ENCODE measurements at regions not wholly inside any gene's neighbourhood (a gene's known extent, or its start where the extent isn't known, plus 50 kb on each side); places are given as distances from the start of the nearest gene placed in this dataset.

DNA sequence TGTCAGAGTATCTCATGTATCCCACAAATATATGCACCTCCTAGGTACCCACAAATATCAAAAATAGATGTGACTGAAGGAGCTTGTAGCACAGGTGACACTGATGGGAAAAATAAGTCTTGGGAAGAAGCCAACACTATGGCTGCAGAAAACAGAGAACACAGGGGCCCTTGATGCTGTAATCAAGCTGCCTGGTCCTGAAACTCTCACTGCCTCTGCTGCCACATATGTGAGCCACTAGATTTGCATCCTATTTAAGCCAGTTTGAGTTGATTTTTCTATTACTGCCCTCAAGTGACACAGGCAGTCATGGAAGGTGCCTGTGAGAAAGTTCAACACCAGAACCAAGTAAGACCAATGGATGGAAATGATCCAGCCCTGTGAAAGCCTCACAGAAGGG is 720.8 kb downstream of the UQCRFS1 start:
- peaks cover 5% of the 10 kb centered on the region for H3K9me3 Mint-ChIP-seq
- ChIA-PET CTCF (no interaction called here), POLR2A (no interaction called here)
- H3K4me3 Mint-ChIP-seq = no peak overlapping the region
- H3K27me3 Mint-ChIP-seq = no peaks in the 10 kb centered on the region
- H3K4me1 Mint-ChIP-seq = peaks cover 9% of the 10 kb centered on the region
- no peak for DNase-seq
- no peak for ATAC-seq (ENCODE audit: low read depth)
- no peak overlapping the region for H3K27ac Mint-ChIP-seq
- H3K36me3 Mint-ChIP-seq (ENCODE audit: low read depth) = no peaks in the 10 kb centered on the region
- intact Hi-C loops (cut with micrococcal nuclease) = no loop called here
- TF ChIP-seq, protein P1, sequence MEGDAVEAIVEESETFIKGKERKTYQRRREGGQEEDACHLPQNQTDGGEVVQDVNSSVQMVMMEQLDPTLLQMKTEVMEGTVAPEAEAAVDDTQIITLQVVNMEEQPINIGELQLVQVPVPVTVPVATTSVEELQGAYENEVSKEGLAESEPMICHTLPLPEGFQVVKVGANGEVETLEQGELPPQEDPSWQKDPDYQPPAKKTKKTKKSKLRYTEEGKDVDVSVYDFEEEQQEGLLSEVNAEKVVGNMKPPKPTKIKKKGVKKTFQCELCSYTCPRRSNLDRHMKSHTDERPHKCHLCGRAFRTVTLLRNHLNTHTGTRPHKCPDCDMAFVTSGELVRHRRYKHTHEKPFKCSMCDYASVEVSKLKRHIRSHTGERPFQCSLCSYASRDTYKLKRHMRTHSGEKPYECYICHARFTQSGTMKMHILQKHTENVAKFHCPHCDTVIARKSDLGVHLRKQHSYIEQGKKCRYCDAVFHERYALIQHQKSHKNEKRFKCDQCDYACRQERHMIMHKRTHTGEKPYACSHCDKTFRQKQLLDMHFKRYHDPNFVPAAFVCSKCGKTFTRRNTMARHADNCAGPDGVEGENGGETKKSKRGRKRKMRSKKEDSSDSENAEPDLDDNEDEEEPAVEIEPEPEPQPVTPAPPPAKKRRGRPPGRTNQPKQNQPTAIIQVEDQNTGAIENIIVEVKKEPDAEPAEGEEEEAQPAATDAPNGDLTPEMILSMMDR (IDR thresholded peaks at IDR 0.05) = no peak

DNA sequence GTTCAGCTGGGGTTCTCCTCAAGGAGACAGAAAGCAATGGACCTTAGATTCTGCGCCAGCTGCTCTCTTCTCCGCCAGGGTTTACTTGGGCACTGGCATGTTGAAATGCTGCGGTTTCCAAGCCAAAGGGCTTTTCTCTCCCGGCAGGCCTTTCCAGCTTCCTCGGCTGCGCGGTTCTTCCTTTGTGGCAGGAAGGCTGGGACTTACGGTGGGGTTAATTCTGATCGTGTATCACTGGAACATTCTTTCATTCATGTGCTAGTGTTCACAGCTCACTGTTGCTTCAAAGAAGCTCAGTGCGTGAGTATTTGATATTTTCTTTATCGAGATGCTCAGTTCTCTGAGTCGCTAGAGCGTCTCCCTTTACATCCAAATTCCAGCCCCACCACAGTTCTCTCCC is 723.2 kb downstream of the UQCRFS1 start:
- no peaks in the 10 kb centered on the region for H3K27me3 Mint-ChIP-seq
- intact Hi-C loops (cut with micrococcal nuclease) = no loop called here
- peaks cover 9% of the 10 kb centered on the region for H3K4me1 Mint-ChIP-seq
- no peak for DNase-seq
- CTCF ChIA-PET = no interaction called here
- H3K9me3 Mint-ChIP-seq = peaks cover 2% of the 10 kb centered on the region
- TF ChIP-seq, protein P1 (IDR thresholded peaks at IDR 0.05) = no peak
- H3K27ac Mint-ChIP-seq = no peak overlapping the region
- POLR2A ChIA-PET = no interaction called here
- no peak overlapping the region for H3K4me3 Mint-ChIP-seq
- ATAC-seq (ENCODE audit: low read depth) = no peak
- H3K36me3 Mint-ChIP-seq (ENCODE audit: low read depth) = no peaks in the 10 kb centered on the region

DNA sequence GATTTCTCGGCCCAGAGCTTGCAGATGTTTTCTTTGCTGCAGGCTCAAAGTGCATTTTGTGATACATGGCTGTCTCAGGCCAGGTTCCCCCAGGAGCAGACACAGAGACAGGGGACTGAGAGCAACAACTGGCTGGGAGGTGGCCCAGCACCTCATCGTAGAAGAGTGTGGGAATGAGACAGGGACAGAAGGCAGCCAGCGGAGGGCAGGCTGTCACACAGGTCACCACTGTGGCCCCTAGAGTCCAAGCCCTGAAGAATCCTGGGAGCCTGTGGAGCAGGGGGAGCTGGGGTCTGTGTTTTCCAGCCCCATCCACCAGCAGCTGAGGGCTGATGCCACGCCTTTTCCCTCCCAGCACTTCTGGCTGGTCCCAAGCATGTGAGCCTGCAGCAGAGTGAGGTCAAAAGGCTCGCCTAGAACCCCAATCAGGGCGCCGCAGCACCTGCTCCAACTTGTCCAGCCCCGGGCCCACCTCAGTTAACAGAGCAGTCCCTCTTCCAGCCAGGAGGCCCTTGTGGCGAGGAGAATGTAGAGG is 723.8 kb downstream of the UQCRFS1 start:
- peaks cover 9% of the 10 kb centered on the region for H3K4me1 Mint-ChIP-seq
- no peaks in the 10 kb centered on the region for H3K9me3 Mint-ChIP-seq
- ChIA-PET CTCF (no interaction called here), POLR2A (no interaction called here)
- H3K27ac Mint-ChIP-seq = no peak overlapping the region
- intact Hi-C loops (cut with micrococcal nuclease) = no loop called here
- TF ChIP-seq, protein P1 (IDR thresholded peaks at IDR 0.05) = no peak
- no peak overlapping the region for H3K4me3 Mint-ChIP-seq
- DNase-seq (no peak), ATAC-seq (ENCODE audit: low read depth) (no peak)
- H3K36me3 Mint-ChIP-seq (ENCODE audit: low read depth) = no peaks in the 10 kb centered on the region
- no peaks in the 10 kb centered on the region for H3K27me3 Mint-ChIP-seq

DNA sequence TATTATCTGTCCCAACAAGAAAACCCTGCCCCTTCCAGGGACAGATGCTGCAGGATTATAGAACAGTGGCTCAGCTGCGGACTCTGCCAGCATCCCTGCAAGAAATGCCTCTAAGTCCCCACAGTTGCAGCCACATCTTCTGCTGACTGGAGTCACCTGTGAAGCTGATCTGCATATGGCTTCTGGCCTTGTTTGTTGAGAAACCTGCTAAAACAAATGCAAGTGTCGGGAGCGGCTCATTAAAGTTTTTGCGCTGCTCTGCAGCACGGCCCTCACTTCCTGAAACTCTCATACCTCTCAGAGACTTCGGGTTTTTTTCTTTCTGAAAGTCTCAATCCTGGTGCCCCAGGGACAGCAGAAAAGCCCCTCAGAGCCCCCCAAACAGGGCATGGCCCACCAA is 725.0 kb downstream of the UQCRFS1 start:
- ChIA-PET POLR2A (no interaction called here), CTCF (no interaction called here)
- intact Hi-C loops (cut with micrococcal nuclease) = no loop called here
- Mint-ChIP-seq H3K4me3 (no peak overlapping the region), H3K4me1 (peaks cover 13% of the 10 kb centered on the region), H3K27me3 (no peaks in the 10 kb centered on the region), H3K9me3 (no peaks in the 10 kb centered on the region), H3K27ac (no peak overlapping the region), H3K36me3 (ENCODE audit: low read depth) (no peaks in the 10 kb centered on the region)
- no peak for ATAC-seq (ENCODE audit: low read depth)
- no peak for DNase-seq
- TF ChIP-seq, protein P1 (IDR thresholded peaks at IDR 0.05) = no peak

DNA sequence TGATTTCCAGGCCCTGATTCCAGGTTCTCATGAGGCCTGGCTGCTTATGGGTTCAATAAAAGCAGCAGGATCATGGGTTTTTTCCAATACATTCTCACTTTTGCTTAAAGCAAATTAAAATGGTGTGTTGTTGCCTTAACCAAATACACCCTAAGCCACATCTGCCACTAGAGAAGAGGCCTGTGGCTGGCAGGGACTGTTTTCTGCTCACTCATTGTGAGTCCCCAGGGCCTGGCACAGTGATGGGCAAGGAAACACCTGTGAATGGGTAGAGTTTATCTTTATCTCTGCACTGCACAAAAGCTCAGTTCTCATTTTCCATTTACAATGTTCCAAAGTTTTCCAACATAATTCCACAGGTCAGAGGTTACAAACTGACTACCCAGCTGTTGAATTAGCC is 726.0 kb downstream of the UQCRFS1 start:
- ChIA-PET CTCF (no interaction called here), POLR2A (no interaction called here)
- Mint-ChIP-seq H3K36me3 (ENCODE audit: low read depth) (no peaks in the 10 kb centered on the region), H3K27ac (no peak overlapping the region), H3K9me3 (no peaks in the 10 kb centered on the region), H3K4me3 (no peak overlapping the region), H3K27me3 (no peaks in the 10 kb centered on the region), H3K4me1 (peaks cover 13% of the 10 kb centered on the region)
- no peak for DNase-seq
- no peak for ATAC-seq (ENCODE audit: low read depth)
- TF ChIP-seq, protein P1 (IDR thresholded peaks at IDR 0.05) = no peak
- intact Hi-C loops (cut with micrococcal nuclease) = no loop called here
